ENCODE measurements at regions not wholly inside any gene's neighbourhood (a gene's known extent, or its start where the extent isn't known, plus 50 kb on each side); places are given as distances from the start of the nearest gene placed in this dataset.

DNA sequence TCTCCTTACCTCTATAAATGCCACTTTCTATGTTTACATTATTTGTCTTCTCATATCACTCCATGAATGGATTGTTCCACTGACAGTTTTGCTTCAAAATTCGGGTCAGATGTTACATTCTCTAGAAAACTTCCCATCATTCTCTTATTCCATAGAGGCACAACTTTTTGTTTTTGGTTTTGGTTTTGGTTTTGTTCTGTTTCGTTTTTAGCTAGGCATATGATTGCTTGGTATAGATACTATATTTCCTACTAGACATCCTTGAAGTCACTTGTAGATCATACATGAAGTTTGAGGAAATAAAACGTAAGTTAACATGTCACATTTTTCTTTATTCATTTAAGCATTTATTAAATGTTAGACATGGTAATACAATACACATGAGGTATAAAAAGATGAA is 961.0 kb downstream of the PCDH18 start:
- dilution Hi-C loops (cut with HindIII; ENCODE audit: low sequenced_read_pairs, unreplicated experiment) (no loop called here), intact Hi-C loops (cut with micrococcal nuclease) (no loop called here), in situ Hi-C loops (cut with MboI; ENCODE audit: low sequenced_read_pairs) (no loop called here)
- H3K23ac ChIP-seq (ENCODE audit: low read depth, low read length) = no peak overlapping the region
- H3K79me1 ChIP-seq (ENCODE audit: low read depth in 1 of 2, low read length in 2 of 2) = no peaks in the 10 kb centered on the region
- H2BK20ac ChIP-seq (ENCODE audit: low read depth, low read length) = no peak overlapping the region
- TF ChIP-seq MAFK (IDR thresholded peaks at IDR 0.05; ENCODE audit: low read depth, low read length) (no peak), RAD21 (IDR thresholded peaks at IDR 0.05; ENCODE audit: low read length) (no peak), POLR2A (IDR thresholded peaks at IDR 0.05; ENCODE audit: low read depth, low read length) (no peak), RFX5 (IDR thresholded peaks at IDR 0.05; ENCODE audit: low read depth, low read length) (no peak), FOS (IDR thresholded peaks at IDR 0.05; ENCODE audit: low read depth, low read length) (no peak), SMC3 (IDR thresholded peaks at IDR 0.05; ENCODE audit: low read depth, low read length) (no peak), BHLHE40 (IDR thresholded peaks at IDR 0.05; ENCODE audit: low read depth, low read length) (no peak), MXI1 (IDR thresholded peaks at IDR 0.05; ENCODE audit: borderline replicate concordance, low read depth, low read length) (no peak), CHD1 (IDR thresholded peaks at IDR 0.05; ENCODE audit: low read depth, low read length) (no peak), NFE2L2 (IDR thresholded peaks at IDR 0.05; ENCODE audit: low read depth, low read length) (no peak), RCOR1 (IDR thresholded peaks at IDR 0.05; ENCODE audit: insufficient replicate concordance, low read length) (no peak), MAZ (IDR thresholded peaks at IDR 0.05; ENCODE audit: borderline replicate concordance, low read depth, low read length) (no peak)
- TF ChIP-seq, protein P1, sequence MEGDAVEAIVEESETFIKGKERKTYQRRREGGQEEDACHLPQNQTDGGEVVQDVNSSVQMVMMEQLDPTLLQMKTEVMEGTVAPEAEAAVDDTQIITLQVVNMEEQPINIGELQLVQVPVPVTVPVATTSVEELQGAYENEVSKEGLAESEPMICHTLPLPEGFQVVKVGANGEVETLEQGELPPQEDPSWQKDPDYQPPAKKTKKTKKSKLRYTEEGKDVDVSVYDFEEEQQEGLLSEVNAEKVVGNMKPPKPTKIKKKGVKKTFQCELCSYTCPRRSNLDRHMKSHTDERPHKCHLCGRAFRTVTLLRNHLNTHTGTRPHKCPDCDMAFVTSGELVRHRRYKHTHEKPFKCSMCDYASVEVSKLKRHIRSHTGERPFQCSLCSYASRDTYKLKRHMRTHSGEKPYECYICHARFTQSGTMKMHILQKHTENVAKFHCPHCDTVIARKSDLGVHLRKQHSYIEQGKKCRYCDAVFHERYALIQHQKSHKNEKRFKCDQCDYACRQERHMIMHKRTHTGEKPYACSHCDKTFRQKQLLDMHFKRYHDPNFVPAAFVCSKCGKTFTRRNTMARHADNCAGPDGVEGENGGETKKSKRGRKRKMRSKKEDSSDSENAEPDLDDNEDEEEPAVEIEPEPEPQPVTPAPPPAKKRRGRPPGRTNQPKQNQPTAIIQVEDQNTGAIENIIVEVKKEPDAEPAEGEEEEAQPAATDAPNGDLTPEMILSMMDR (conservative IDR thresholded peaks at IDR 0.05; ENCODE audit: low read depth, low read length) = no peak
- H2BK5ac ChIP-seq (ENCODE audit: low read depth, low read length, poor library complexity, severe bottlenecking) = no peak overlapping the region
- ATAC-seq (ENCODE audit: low read depth) = no peak
- H3K27ac ChIP-seq (ENCODE audit: insufficient read depth, low read length) = no peak overlapping the region
- no peak overlapping the region for H2AK9ac ChIP-seq (replicated peaks; ENCODE audit: low read depth, low read length, poor library complexity)
- H3K9ac ChIP-seq (ENCODE audit: low read depth, low read length) = no peak overlapping the region
- H3K27me3 ChIP-seq (ENCODE audit: control insufficient read depth, insufficient read depth, low read length) = no peaks in the 10 kb centered on the region
- H3K14ac ChIP-seq (replicated peaks; ENCODE audit: low read depth, low read length) = no peak overlapping the region
- no peak overlapping the region for H4K91ac ChIP-seq (ENCODE audit: insufficient read depth, low read depth, low read length)
- CTCF ChIA-PET = no interaction called here
- H2AK5ac ChIP-seq (ENCODE audit: low read depth, low read length) = no peak overlapping the region
- no peak overlapping the region for H3K4ac ChIP-seq (ENCODE audit: low read depth, low read length)
- no peaks in the 10 kb centered on the region for H4K20me1 ChIP-seq (ENCODE audit: insufficient read depth, low read length)
- no TSS peak for BruUV-seq (replicated peaks)
- no peak overlapping the region for H3K18ac ChIP-seq (ENCODE audit: low read depth, low read length)
- H3K4me1 ChIP-seq (ENCODE audit: control insufficient read depth, insufficient read depth, low read length) = no peaks in the 10 kb centered on the region
- no peak overlapping the region for H4K5ac ChIP-seq (ENCODE audit: low read depth, low read length)
- no peak overlapping the region for H3K56ac ChIP-seq (ENCODE audit: extremely low read depth, insufficient read depth, low read length)
- no peak overlapping the region for H3K4me3 ChIP-seq (ENCODE audit: insufficient read depth, low read depth, low read length)
- no peak overlapping the region for H2BK120ac ChIP-seq (ENCODE audit: low read depth, low read length)
- H2AFZ ChIP-seq (replicated peaks; ENCODE audit: low read length, poor library complexity) = no peak overlapping the region
- no peak for DNase-seq
- no peaks in the 10 kb centered on the region for H3K9me3 ChIP-seq (ENCODE audit: control insufficient read depth, insufficient read depth, low read length)
- POLR2A ChIA-PET (ENCODE audit: unreplicated experiment) = no interaction called here
- H3K9me1 ChIP-seq (ENCODE audit: insufficient read depth, low read length) = no peaks in the 10 kb centered on the region
- no peak overlapping the region for H2BK15ac ChIP-seq (ENCODE audit: low read depth, low read length)
- no peak overlapping the region for H3K4me2 ChIP-seq (ENCODE audit: low read depth, low read length)
- H4K8ac ChIP-seq (ENCODE audit: low read depth in 2 of 2, low read length in 2 of 2) = no peak overlapping the region
- WGBS, 2 experiments (ENCODE audit: extremely low coverage in 2 of 2, insufficient read length in 1 of 2) = no CpG with 5 or more reads among the region's 3 CpGs
- no peaks in the 10 kb centered on the region for H3K36me3 ChIP-seq (ENCODE audit: control insufficient read depth, insufficient read depth, low read length)

Measured in IMR-90 (cell line).